ENCODE measurements at regions not wholly inside any gene's neighbourhood (a gene's known extent, or its start where the extent isn't known, plus 50 kb on each side); places are given as distances from the start of the nearest gene placed in this dataset.

GRCh38 chr13:54709546-54709945 lies 1680.9 kb downstream of the OLFM4 start:
- no peak for TF ChIP-seq PPARA (CRISPR knock-in tag; IDR thresholded peaks at IDR 0.05; ENCODE audit: borderline replicate concordance)
- no peak for TF ChIP-seq TCF4 (CRISPR knock-in tag; IDR thresholded peaks at IDR 0.05; ENCODE audit: borderline replicate concordance)
- no peak for TF ChIP-seq CSDC2 (CRISPR knock-in tag; IDR thresholded peaks at IDR 0.05)
- TF ChIP-seq CSRNP3 (CRISPR knock-in tag; IDR thresholded peaks at IDR 0.05) = no peak
- TF ChIP-seq ARNTL (CRISPR knock-in tag; IDR thresholded peaks at IDR 0.05; ENCODE audit: borderline replicate concordance, low read depth) = no peak
- TF ChIP-seq OSR1 (CRISPR knock-in tag; IDR thresholded peaks at IDR 0.05) = no peak
- no peak for TF ChIP-seq PATZ1 (CRISPR knock-in tag; IDR thresholded peaks at IDR 0.05; ENCODE audit: borderline replicate concordance)
- no peak for TF ChIP-seq GLIS3 (CRISPR knock-in tag; IDR thresholded peaks at IDR 0.05)
